HL-60 (cell line): ENCODE measurements at regions not wholly inside any gene's neighbourhood (a gene's known extent, or its start where the extent isn't known, plus 50 kb on each side); places are given as distances from the start of the nearest gene placed in this dataset.
"Not testable (repeated sequence)": the region's sequence is repeated elsewhere in the genome, so short reads cannot be mapped to it uniquely, and the experiment has no call there.

Experiments
- CTCF ChIP-seq: IDR thresholded peaks from one replicate; pipeline ENCODE4 v1.5.1; 2011; ENCODE audit warnings: low read length, control low read depth, inconsistent platforms; ENCODE audit not compliant: insufficient read depth
- POLR2AphosphoS5 ChIP-seq: IDR thresholded peaks from 2 replicates; pipeline ENCODE4 v1.6.1; 2012; ENCODE audit warnings: low read depth
- SPI1 ChIP-seq: IDR thresholded peaks from 2 replicates; pipeline ENCODE4 v1.6.1; 2012; ENCODE audit warnings: low read depth, mild to moderate bottlenecking, borderline replicate concordance
- TF ChIP-seq, protein P1 (sequence below): IDR thresholded peaks from 2 replicates; pipeline ENCODE4 v1.6.1; 2012; ENCODE audit warnings: low read depth; ENCODE audit not compliant: insufficient replicate concordance

- not testable (repeated sequence) for TF ChIP-seq SPI1, CTCF, POLR2AphosphoS5
- TF ChIP-seq, protein P1, sequence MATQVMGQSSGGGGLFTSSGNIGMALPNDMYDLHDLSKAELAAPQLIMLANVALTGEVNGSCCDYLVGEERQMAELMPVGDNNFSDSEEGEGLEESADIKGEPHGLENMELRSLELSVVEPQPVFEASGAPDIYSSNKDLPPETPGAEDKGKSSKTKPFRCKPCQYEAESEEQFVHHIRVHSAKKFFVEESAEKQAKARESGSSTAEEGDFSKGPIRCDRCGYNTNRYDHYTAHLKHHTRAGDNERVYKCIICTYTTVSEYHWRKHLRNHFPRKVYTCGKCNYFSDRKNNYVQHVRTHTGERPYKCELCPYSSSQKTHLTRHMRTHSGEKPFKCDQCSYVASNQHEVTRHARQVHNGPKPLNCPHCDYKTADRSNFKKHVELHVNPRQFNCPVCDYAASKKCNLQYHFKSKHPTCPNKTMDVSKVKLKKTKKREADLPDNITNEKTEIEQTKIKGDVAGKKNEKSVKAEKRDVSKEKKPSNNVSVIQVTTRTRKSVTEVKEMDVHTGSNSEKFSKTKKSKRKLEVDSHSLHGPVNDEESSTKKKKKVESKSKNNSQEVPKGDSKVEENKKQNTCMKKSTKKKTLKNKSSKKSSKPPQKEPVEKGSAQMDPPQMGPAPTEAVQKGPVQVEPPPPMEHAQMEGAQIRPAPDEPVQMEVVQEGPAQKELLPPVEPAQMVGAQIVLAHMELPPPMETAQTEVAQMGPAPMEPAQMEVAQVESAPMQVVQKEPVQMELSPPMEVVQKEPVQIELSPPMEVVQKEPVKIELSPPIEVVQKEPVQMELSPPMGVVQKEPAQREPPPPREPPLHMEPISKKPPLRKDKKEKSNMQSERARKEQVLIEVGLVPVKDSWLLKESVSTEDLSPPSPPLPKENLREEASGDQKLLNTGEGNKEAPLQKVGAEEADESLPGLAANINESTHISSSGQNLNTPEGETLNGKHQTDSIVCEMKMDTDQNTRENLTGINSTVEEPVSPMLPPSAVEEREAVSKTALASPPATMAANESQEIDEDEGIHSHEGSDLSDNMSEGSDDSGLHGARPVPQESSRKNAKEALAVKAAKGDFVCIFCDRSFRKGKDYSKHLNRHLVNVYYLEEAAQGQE = not testable (repeated sequence)
Observed at GRCh38 chr16:85451142-85451541, 162.0 kb upstream of the GSE1 start.
